ENCODE measurements at regions not wholly inside any gene's neighbourhood (a gene's known extent, or its start where the extent isn't known, plus 50 kb on each side); places are given as distances from the start of the nearest gene placed in this dataset.

DNA sequence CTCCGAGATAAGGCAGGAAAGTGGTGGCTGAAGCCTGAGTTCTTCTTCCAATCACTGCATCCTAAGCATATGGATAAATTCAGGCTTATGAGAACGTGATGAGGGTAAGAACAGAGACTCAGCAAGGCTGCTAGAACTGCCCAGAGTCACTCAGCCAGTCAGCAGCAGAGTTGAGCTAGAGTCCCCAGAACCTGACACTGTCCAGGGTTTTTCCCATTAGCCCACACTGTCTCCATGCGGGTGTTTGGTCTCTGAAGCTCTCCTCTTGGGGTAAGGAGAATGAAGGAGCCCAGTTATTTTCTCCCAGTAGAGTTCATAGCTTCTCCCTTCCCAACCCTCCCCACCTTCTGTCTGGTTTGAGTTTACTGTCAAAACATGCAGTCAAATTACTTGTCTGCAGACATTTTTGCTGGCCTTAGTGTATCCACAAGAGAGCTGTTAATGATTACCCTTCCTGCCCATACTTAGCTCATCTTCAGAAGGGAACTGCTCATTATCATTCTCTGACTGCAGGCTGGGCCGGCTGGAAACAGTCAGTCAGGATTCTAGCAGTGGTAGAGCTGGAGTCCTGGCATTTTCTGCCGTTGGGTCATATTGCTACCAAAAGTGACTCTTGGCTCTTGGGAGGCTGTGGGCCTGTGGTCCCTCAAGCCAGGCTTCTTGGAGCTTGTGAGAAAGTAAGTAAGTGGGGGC, 460.0 kb downstream of the HS3ST3B1 start:
- H3K4me3 ChIP-seq: no peak overlapping the region
- H3K27ac ChIP-seq: no peak overlapping the region
- DNase-seq (ENCODE audit: low spot score): no peak
- TF ChIP-seq, protein P1, sequence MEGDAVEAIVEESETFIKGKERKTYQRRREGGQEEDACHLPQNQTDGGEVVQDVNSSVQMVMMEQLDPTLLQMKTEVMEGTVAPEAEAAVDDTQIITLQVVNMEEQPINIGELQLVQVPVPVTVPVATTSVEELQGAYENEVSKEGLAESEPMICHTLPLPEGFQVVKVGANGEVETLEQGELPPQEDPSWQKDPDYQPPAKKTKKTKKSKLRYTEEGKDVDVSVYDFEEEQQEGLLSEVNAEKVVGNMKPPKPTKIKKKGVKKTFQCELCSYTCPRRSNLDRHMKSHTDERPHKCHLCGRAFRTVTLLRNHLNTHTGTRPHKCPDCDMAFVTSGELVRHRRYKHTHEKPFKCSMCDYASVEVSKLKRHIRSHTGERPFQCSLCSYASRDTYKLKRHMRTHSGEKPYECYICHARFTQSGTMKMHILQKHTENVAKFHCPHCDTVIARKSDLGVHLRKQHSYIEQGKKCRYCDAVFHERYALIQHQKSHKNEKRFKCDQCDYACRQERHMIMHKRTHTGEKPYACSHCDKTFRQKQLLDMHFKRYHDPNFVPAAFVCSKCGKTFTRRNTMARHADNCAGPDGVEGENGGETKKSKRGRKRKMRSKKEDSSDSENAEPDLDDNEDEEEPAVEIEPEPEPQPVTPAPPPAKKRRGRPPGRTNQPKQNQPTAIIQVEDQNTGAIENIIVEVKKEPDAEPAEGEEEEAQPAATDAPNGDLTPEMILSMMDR (IDR thresholded peaks at IDR 0.05): no peak

DNA sequence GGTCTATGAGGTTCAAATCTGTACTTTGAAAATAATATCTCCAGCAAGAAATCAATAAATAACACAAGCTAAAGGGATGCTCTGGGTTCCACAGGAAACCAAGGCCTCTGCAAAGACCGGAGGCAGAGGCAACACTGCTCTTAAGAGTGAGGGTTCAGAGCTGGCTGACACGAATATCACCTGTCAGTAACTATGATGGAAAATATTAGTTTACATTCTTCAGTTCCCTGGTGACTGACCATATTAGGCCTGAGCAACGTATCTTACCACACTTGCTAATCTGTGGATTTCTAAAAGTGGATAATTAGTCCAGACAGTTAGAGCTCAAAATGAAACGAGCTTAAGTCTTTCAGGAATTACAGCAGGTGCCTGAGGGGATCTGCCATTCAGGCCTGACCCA, 459.3 kb downstream of the HS3ST3B1 start:
- TF ChIP-seq, protein P1 (IDR thresholded peaks at IDR 0.05): no peak
- no peak overlapping the region for H3K4me3 ChIP-seq
- DNase-seq (ENCODE audit: low spot score): no peak
- H3K27ac ChIP-seq: no peak overlapping the region

DNA sequence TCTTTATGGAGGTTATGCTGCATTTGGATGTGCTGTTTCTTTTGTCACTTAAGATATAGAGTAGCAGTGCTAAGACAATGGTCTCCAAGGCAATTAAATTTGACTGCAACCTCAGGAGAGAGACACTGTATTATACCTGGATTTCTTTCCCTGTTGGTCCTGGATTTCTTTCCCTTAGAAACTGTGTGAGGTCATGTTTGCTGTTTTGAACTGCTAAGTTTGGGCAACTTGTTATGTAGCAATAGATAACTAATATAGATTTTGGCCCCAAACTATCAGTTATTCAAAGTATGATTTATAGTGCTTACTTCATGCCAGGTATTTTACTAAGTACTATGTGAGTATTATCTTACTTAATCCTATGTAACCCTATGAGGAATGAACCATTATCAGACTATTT, 458.4 kb downstream of the HS3ST3B1 start:
- TF ChIP-seq, protein P1 (IDR thresholded peaks at IDR 0.05): no peak
- no peak for DNase-seq (ENCODE audit: low spot score)
- no peak overlapping the region for H3K27ac ChIP-seq
- H3K4me3 ChIP-seq: no peak overlapping the region

DNA sequence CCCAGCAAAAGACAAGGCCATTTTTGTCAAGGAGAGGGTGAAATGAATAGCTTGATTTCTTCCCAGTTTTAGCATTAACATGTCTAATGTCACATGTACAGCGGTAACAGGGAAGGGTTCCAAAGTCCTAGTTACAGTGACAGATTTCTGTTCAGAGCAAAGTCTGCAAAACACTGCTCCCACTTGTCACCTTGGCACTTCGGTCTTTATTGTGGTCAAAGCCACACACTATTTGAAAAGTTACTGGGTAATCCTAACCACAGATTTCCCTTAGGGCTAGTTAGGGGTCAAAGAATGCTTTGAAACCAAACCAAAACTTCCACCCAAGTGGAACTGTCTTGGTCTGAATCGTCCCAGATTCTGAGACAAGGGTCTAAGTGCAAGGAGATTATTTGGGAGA, 455.6 kb downstream of the HS3ST3B1 start:
- Histone ChIP-seq H3K4me3 (no peak overlapping the region), H3K27ac (no peak overlapping the region)
- TF ChIP-seq, protein P1 (IDR thresholded peaks at IDR 0.05): no peak
- DNase-seq (ENCODE audit: low spot score): no peak

DNA sequence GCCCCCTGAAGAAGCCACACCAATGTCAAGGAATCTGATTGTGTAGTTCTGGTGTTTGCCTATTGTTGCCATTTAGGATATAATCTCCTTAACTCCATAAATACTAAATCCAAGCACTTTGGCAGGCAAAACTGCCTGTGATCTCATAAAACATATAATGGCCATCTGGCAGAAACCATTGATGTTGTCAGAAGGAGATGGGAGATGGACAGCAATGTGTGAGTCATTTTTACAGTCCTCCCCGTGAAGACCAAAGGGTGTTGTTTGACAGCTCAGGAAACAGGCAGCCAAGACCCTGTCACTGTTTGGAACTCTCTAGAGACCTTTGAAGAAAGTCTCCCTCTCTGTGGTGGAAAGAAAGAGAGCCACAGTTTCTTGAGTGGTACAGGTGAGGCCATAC, 454.1 kb downstream of the HS3ST3B1 start:
- no peak overlapping the region for H3K4me3 ChIP-seq
- TF ChIP-seq, protein P1 (IDR thresholded peaks at IDR 0.05): no peak
- no peak overlapping the region for H3K27ac ChIP-seq
- DNase-seq (ENCODE audit: low spot score): no peak

DNA sequence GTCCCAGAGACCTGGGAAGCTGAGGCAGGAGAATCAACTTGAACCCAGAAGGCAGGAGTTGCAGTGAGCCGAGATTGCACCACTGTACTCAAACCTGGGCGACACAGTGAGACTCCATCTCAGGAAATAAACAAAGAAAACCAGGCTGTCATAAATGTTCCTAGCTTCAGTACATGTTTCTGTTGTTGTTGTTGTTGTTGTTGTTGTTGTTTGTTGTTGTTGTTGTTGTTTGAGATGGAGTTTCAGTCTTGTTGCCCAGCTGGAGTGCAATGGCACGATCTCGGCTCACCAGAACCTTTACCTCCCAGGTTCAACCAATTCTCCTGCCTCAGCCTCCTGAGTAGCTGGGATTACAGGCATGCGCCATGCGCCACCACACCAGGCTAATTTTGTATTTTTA, 452.5 kb downstream of the HS3ST3B1 start:
- DNase-seq (ENCODE audit: low spot score): no peak
- TF ChIP-seq, protein P1 (IDR thresholded peaks at IDR 0.05): no peak
- no peak overlapping the region for H3K4me3 ChIP-seq
- H3K27ac ChIP-seq: no peak overlapping the region

DNA sequence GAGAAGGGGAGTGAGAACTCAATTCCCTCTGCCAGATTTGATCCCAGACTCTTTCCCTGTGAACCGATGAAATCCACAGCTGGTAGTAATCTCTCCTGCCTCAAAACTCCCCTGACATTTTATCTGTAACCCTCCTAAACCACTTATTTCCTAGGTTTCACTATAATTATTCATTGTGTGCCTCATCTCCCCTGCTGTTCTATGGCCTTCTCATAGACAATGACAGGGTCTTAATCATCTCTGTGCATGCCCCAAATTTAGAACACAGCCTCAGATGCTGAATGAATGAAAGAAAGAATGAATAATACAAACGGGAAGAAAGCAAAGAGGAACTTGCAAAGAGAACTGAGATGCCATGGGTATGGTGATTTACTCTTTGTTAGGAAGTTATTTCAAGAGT, 451.1 kb downstream of the HS3ST3B1 start:
- Histone ChIP-seq H3K4me3 (no peak overlapping the region), H3K27ac (no peak overlapping the region)
- no peak for DNase-seq (ENCODE audit: low spot score)
- TF ChIP-seq, protein P1 (IDR thresholded peaks at IDR 0.05): no peak
